ENCODE measurements at regions not wholly inside any gene's neighbourhood (a gene's known extent, or its start where the extent isn't known, plus 50 kb on each side); places are given as distances from the start of the nearest gene placed in this dataset.

DNA sequence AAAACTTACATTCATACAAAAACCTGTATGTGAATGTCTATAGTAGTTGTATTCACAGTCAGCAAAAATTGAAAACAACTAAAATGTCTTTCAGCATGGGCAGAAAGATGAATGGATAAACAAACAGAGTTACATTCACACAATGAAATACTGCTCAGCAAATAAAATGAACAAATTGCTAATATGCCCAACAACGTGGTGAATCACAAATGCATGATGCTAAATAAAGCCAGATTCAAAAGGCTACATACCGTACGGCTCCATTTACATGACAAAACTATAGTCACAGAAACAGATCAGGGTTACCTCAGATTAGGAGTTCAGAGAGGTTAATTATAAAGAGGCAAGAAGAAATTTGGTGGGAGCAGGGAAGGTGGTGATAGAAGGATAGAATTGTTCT, 100.7 kb upstream of the KCTD3 start:
- Histone ChIP-seq H3K27me3 (peaks cover 0 to 4% (median 0%) of the 10 kb centered on the region in 4 donors), H3K9me3 (no peaks in the 10 kb centered on the region), H3K36me3 (no peaks in the 10 kb centered on the region), H3K4me3 (no peak overlapping the region), H3K4me1 (no peaks in the 10 kb centered on the region), H3K27ac (no peak overlapping the region)
- 59 to 63% methylated on average over 3 of the region's 3 CpGs for WGBS, 2 donors
- FAIRE-seq (no peak), DNase-seq (no peak), ATAC-seq (no peak)
- intact Hi-C loops (cut with DNase I) = no loop called here
- TF ChIP-seq, protein P1, sequence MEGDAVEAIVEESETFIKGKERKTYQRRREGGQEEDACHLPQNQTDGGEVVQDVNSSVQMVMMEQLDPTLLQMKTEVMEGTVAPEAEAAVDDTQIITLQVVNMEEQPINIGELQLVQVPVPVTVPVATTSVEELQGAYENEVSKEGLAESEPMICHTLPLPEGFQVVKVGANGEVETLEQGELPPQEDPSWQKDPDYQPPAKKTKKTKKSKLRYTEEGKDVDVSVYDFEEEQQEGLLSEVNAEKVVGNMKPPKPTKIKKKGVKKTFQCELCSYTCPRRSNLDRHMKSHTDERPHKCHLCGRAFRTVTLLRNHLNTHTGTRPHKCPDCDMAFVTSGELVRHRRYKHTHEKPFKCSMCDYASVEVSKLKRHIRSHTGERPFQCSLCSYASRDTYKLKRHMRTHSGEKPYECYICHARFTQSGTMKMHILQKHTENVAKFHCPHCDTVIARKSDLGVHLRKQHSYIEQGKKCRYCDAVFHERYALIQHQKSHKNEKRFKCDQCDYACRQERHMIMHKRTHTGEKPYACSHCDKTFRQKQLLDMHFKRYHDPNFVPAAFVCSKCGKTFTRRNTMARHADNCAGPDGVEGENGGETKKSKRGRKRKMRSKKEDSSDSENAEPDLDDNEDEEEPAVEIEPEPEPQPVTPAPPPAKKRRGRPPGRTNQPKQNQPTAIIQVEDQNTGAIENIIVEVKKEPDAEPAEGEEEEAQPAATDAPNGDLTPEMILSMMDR (IDR thresholded peaks at IDR 0.05) = no peak

DNA sequence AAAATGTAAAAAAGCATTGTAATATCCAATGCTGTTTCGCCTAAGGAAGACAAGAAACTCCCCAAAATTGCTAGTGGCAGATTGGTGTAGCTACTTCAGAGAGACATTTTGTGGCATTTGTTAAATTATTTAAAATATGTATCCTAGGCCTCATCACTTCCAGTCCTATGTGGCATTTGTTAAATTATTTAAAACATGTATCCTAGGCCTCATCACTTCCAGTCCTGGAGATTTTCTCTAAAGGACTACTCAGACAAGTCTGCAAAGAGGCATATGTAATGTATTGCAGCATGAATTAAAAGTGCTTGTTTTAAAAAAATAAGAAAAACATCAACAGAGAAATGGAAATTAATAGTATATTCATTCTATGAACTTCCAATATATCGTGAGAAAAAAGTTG, 95.6 kb upstream of the KCTD3 start:
- Histone ChIP-seq H3K27me3 (no peaks in the 10 kb centered on the region), H3K9me3 (no peaks in the 10 kb centered on the region), H3K27ac (no peak overlapping the region), H3K4me1 (no peaks in the 10 kb centered on the region), H3K4me3 (no peak overlapping the region), H3K36me3 (no peaks in the 10 kb centered on the region)
- FAIRE-seq (no peak), DNase-seq (no peak), ATAC-seq (no peak)
- TF ChIP-seq, protein P1 (IDR thresholded peaks at IDR 0.05) = no peak
- intact Hi-C loops (cut with DNase I) = no loop called here
- 66 to 75% methylated on average over 2 of the region's 2 CpGs for WGBS, 2 donors

DNA sequence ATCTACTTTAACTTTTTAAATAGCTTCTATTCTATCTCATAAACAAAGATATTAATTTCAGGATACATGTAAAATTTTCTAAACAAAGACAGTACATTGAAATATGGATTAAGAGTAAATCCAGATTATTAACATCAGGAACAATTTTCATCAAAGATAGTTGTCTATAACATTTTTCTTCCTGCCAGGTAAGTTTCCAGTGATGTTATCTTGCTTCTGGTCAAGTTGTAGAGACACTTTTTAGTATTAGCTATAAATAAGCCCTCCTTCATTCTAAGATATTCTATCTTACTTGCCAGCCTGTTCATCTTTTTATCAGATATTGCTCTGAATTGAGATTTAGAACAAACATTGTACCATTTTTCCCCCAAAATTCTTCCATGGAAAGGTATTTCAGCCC, 94.4 kb upstream of the KCTD3 start:
- no peak overlapping the region for H3K27ac ChIP-seq
- intact Hi-C loops (cut with DNase I) = no loop called here
- ATAC-seq (no peak), FAIRE-seq (no peak), DNase-seq (no peak)
- TF ChIP-seq, protein P1 (IDR thresholded peaks at IDR 0.05) = no peak
- no peaks in the 10 kb centered on the region for H3K9me3 ChIP-seq
- no peaks in the 10 kb centered on the region for H3K4me1 ChIP-seq
- H3K36me3 ChIP-seq = no peaks in the 10 kb centered on the region
- no peaks in the 10 kb centered on the region for H3K27me3 ChIP-seq
- no peak overlapping the region for H3K4me3 ChIP-seq

DNA sequence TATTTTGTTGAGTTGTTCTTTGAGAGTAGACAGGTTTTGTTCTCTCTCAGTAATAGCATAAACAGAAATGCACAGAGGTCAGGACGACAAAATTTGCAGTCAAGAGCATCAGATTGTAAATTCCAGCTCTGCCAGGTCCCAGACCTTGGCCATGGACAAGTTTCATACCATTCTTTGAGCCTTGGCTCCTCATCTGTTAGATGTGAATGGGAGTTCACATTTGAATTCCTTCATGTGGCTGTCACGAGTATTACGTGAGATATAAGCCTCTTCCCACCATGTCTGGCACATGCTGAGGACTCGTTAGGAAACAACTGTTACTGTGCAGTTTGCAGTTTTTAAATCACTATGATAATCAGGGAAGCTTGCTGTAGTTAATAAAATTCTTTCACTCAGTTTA, 93.2 kb upstream of the KCTD3 start:
- H3K36me3 ChIP-seq = no peaks in the 10 kb centered on the region
- ATAC-seq (no peak), FAIRE-seq (no peak)

DNA sequence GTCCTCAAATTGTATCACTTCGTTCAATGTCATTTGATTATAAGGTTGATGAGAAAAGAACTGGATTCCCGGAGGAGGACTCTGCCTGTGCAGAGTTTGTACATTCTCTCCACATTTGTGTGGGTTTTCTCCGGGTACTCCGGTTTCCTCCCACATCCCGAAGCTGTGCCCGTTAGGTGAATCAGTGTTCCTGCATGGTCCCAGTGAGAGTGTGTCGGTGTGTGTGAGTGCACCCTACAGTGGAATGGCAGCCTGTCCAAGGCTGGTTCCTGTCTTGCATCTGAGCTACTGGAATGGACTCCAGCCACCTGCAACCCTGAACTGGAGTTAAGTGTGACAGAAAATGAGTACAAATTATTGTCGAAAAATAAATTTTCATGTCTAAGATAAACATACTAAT, 92.2 kb upstream of the KCTD3 start:
- Histone ChIP-seq H3K27me3 (no peaks in the 10 kb centered on the region), H3K36me3 (no peaks in the 10 kb centered on the region), H3K27ac (no peak overlapping the region), H3K9me3 (no peaks in the 10 kb centered on the region), H3K4me3 (no peak overlapping the region), H3K4me1 (no peaks in the 10 kb centered on the region)
- DNase-seq = no peak
- intact Hi-C loops (cut with DNase I) = no loop called here
- ATAC-seq = no peak
- FAIRE-seq = no peak
- TF ChIP-seq, protein P1 (IDR thresholded peaks at IDR 0.05) = no peak
- WGBS, 2 donors = 81 to 88% methylated on average over 8 of the region's 8 CpGs

More for the DNA sequence above, 93.2 kb upstream of the KCTD3 start:
- WGBS, 2 donors = 61 to 71% methylated on average over 4 of the region's 4 CpGs
- no peak for DNase-seq
- Histone ChIP-seq H3K9me3 (no peaks in the 10 kb centered on the region), H3K27me3 (no peaks in the 10 kb centered on the region), H3K4me3 (no peak overlapping the region), H3K27ac (no peak overlapping the region), H3K4me1 (no peaks in the 10 kb centered on the region)
- intact Hi-C loops (cut with DNase I) = no loop called here
- TF ChIP-seq, protein P1 (IDR thresholded peaks at IDR 0.05) = no peak

All from pancreas (tissue), 10 donors.